Left ventricle myocardium inferior (tissue), 1 donor: ENCODE measurements at regions not wholly inside any gene's neighbourhood (a gene's known extent, or its start where the extent isn't known, plus 50 kb on each side); places are given as distances from the start of the nearest gene placed in this dataset.
"Not testable (repeated sequence)": the region's sequence is repeated elsewhere in the genome, so short reads cannot be mapped to it uniquely, and the experiment has no call there.

Experiments
- DNase-seq: peaks from one replicate; pipeline ENCODE4 v3.0.0-alpha.2; 2020
- H3K27ac ChIP-seq: fragments of 200-600 bp; replicated peaks from 2 replicates; pipeline ENCODE4 v1.8.0; 2021
- H3K27me3 ChIP-seq: fragments of 200-600 bp; 2 replicates; pipeline ENCODE4 v1.8.0; 2021; ENCODE audit warnings: low read depth
- H3K36me3 ChIP-seq: fragments of 200-600 bp; 2 replicates; pipeline ENCODE4 v1.8.0; 2021
- H3K4me1 ChIP-seq: fragments of 200-600 bp; 2 replicates; pipeline ENCODE4 v1.8.0; 2021
- H3K4me3 ChIP-seq: fragments of 200-600 bp; 2 replicates; pipeline ENCODE4 v1.8.0; 2021; ENCODE audit warnings: mild to moderate bottlenecking, moderate library complexity
- H3K9me3 ChIP-seq: fragments of 200-600 bp; replicated peaks from 2 replicates; pipeline ENCODE4 v1.8.0; 2021
- intact Hi-C: fragments of 100-400 bp; cut with micrococcal nuclease; formaldehyde crosslinking; loops from one replicate; pipeline ENCODE4 v1.11.0; 2022
- TF ChIP-seq, protein P1 (sequence below): fragments of 200-600 bp; IDR thresholded peaks from 2 replicates; pipeline ENCODE4 v1.8.0; 2021; ENCODE audit warnings: antibody characterized with exemption, mild to moderate bottlenecking, borderline replicate concordance
- donor health status: DM: no; HTN: yes; CAD: no; lungs with severe emphysema.

DNA sequence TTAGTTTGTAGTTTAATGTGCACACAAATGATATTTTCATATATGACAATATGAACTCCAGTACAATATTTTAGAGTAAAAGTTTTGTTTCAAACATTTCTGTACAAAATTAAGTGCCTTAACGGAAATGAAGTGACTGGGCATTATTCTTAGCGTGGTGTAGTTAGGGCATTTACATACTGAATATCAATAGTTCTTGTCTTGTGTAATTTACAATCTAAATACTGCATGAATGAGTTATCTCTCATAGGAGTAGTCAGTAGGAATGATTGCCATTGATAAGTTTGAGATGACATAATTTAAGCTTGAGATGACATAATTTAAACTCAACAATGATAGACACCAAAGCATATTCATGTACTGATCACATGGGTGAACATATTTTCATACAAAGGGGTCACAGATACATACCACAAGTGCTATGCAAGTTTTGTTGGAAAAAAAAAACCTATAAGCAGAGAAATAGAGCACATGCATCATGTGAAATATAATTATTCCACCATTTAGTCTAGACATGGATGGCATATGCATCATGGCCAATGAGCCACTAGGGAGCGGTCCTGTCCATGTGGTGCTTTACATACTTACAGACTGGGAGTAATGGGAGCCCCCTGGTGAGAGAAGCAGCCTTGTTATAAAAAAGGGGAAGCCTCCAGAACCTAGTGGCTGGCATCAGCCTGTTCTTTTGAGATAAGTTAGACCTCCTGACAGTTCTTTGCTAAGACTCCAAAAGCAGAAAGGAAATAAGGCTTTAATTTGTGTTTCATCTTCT, 1523.9 kb downstream of the MAT2B start:
- no peaks in the 10 kb centered on the region for H3K27me3 ChIP-seq
- TF ChIP-seq, protein P1, sequence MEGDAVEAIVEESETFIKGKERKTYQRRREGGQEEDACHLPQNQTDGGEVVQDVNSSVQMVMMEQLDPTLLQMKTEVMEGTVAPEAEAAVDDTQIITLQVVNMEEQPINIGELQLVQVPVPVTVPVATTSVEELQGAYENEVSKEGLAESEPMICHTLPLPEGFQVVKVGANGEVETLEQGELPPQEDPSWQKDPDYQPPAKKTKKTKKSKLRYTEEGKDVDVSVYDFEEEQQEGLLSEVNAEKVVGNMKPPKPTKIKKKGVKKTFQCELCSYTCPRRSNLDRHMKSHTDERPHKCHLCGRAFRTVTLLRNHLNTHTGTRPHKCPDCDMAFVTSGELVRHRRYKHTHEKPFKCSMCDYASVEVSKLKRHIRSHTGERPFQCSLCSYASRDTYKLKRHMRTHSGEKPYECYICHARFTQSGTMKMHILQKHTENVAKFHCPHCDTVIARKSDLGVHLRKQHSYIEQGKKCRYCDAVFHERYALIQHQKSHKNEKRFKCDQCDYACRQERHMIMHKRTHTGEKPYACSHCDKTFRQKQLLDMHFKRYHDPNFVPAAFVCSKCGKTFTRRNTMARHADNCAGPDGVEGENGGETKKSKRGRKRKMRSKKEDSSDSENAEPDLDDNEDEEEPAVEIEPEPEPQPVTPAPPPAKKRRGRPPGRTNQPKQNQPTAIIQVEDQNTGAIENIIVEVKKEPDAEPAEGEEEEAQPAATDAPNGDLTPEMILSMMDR = no peak
- no peak overlapping the region for H3K4me3 ChIP-seq
- H3K36me3 ChIP-seq = no peaks in the 10 kb centered on the region
- DNase-seq = no peak
- H3K9me3 ChIP-seq = peaks cover 13% of the 10 kb centered on the region
- no peak overlapping the region for H3K27ac ChIP-seq
- intact Hi-C loops = no loop called here
- H3K4me1 ChIP-seq = no peaks in the 10 kb centered on the region

DNA sequence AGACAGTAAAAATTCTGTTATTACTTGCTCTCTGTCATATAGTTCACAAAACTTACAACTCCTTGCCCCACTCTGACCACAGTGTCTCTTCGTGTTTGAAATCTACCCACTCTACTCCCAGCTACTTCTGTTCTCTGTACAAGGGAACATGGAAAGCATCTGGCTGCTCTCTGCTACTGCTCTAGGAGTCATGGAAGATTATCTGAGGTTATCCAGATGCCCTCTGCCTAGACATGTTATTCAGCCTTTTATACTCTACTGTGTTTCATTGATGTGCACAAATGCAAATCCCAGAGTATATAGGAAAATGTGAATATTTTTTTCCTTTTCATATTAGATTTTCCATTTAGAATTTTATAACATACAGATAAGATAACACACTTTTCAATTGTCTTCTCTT, 1525.6 kb downstream of the MAT2B start:
- intact Hi-C loops = no loop called here
- H3K36me3 ChIP-seq = no peaks in the 10 kb centered on the region
- DNase-seq = no peak
- H3K27ac ChIP-seq = no peak overlapping the region
- H3K9me3 ChIP-seq = peaks cover 8% of the 10 kb centered on the region
- no peaks in the 10 kb centered on the region for H3K4me1 ChIP-seq
- no peak overlapping the region for H3K4me3 ChIP-seq
- TF ChIP-seq, protein P1 = no peak
- H3K27me3 ChIP-seq = no peaks in the 10 kb centered on the region

DNA sequence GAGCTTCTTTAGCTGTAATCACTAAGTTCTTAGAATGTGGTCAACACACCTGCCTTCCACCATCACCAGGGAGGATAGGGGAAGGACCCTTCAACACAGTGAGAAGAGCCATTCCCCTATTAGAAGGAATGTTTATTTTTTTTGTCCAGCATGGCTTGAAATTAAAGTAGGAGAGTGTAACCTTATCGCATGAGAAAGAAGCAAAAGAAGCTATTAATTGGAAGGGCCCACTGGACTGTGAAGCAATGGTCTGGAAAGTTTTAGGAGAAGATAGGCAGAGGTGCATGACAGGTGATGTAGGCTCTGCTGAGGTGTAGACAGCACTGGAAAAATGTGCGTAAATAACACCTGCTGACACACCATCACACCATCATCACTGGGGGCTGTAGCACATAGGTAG, 1526.0 kb downstream of the MAT2B start:
- Histone ChIP-seq H3K36me3 (no peaks in the 10 kb centered on the region), H3K27ac (no peak overlapping the region), H3K4me3 (no peak overlapping the region), H3K9me3 (peaks cover 4% of the 10 kb centered on the region), H3K27me3 (no peaks in the 10 kb centered on the region), H3K4me1 (no peaks in the 10 kb centered on the region)
- TF ChIP-seq, protein P1 = no peak
- DNase-seq = no peak
- intact Hi-C loops = no loop called here

DNA sequence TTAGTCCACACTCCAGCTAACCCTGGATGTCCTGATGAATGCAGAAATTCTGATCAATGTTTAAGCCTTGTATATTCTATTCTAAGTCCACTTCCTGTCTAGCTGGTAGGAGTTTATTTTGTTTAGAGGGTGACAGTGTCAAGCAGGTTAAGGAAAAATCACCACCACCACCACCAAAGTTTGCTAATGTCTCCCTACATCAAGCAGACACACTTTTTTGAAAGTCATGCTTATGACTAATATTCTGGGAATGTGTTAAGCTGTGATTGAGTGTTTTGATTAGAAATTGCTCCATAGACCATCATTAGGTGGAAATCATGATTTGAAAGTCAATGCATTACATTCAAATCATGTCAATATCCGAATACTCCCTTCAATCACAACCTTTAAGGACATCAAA, 1530.1 kb downstream of the MAT2B start:
- intact Hi-C loops = no loop called here
- TF ChIP-seq, protein P1 = no peak
- no peak for DNase-seq
- H3K4me1 ChIP-seq = no peaks in the 10 kb centered on the region
- H3K36me3 ChIP-seq = no peaks in the 10 kb centered on the region
- peaks cover 3% of the 10 kb centered on the region for H3K9me3 ChIP-seq
- H3K27me3 ChIP-seq = no peaks in the 10 kb centered on the region
- no peak overlapping the region for H3K27ac ChIP-seq
- no peak overlapping the region for H3K4me3 ChIP-seq

DNA sequence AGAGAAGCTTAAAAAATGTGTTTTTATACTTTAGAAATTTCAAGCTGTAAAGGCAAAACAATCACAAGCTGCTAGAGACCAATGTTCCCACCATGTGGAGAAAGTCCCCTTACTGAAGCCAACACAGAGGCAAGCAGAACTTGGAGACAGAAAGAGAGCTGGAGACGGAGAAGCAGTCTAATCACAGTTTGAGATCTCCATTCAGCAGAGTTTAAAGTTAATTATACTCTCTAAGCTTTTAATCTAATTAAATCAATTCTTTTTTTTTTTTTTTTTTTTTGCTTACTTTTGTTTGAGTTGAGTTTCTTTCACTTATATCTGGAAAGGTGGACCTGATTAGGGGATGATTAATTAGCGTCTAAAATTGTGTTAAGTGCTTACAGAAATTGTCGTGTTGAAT, 1534.3 kb downstream of the MAT2B start:
- H3K4me1 ChIP-seq = no peaks in the 10 kb centered on the region
- intact Hi-C loops = no loop called here
- H3K9me3 ChIP-seq = peaks cover 12% of the 10 kb centered on the region
- H3K4me3 ChIP-seq = no peak overlapping the region
- no peaks in the 10 kb centered on the region for H3K36me3 ChIP-seq
- no peak overlapping the region for H3K27ac ChIP-seq
- no peak for DNase-seq
- no peaks in the 10 kb centered on the region for H3K27me3 ChIP-seq
- TF ChIP-seq, protein P1 = no peak

DNA sequence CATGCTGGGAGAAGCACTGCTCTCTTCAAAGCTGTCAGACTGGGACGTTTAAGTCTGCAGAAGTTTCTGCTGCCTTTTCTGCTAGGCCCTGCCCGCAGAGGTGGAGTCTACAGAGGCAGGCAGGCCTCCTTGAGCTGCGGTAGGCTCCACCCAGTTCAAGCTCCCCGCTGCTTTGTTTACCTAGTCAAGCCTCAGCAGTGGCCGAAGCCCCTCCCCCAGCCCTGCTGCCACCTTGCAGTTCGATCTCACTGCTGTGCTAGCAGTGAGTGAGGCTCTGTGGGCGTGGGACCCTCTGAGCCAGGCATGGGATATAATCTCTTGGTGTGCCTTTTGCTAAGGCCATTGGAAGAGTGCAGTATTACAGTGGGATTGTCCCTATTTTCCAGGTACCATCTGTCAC, 1540.5 kb downstream of the MAT2B start:
- intact Hi-C loops, H3K4me1 ChIP-seq, H3K4me3 ChIP-seq, H3K27me3 ChIP-seq, H3K36me3 ChIP-seq, H3K27ac ChIP-seq, DNase-seq: not testable (repeated sequence)
- H3K9me3 ChIP-seq = peaks cover 18% of the 10 kb centered on the region
